DND-41 (cell line): ENCODE measurements at regions not wholly inside any gene's neighbourhood (a gene's known extent, or its start where the extent isn't known, plus 50 kb on each side); places are given as distances from the start of the nearest gene placed in this dataset.
"Not testable (repeated sequence)": the region's sequence is repeated elsewhere in the genome, so short reads cannot be mapped to it uniquely, and the experiment has no call there.

Experiments
- ATAC-seq: fragments of 200-7000 bp; cut with Tn5 transposase; 3 replicates; pipeline ENCODE4 v1.9.1; 2021; ENCODE audit warnings: low read depth; ENCODE audit not compliant: insufficient read depth
- DNase-seq: peaks from one replicate; pipeline ENCODE4 v3.0.0-alpha.2; 2020
- H2AFZ ChIP-seq: 2 replicates; pipeline ENCODE4 v1.6.0; 2012; ENCODE audit warnings: low read depth, low read length
- H3K27ac ChIP-seq: 2 replicates; pipeline ENCODE4 v1.5.1; 2012; ENCODE audit warnings: low read length, inconsistent platforms
- H3K27me3 ChIP-seq: fragments of 200-600 bp; sonication (generic); 2 replicates; pipeline ENCODE4 v1.6.0; 2012; ENCODE audit warnings: low read length, mild to moderate bottlenecking, inconsistent platforms; ENCODE audit not compliant: insufficient read depth, poor library complexity
- H3K36me3 ChIP-seq: 2 replicates; pipeline ENCODE4 v1.5.1; 2012; ENCODE audit warnings: low read length, inconsistent platforms; ENCODE audit not compliant: insufficient read depth
- H3K4me1 ChIP-seq: 2 replicates; pipeline ENCODE4 v1.5.1; 2012; ENCODE audit warnings: mild to moderate bottlenecking, low read length; ENCODE audit not compliant: insufficient read depth
- H3K4me2 ChIP-seq: 2 replicates; pipeline ENCODE4 v1.6.0; 2012; ENCODE audit warnings: mild to moderate bottlenecking, moderate library complexity, low read length, inconsistent platforms; ENCODE audit not compliant: insufficient read depth
- H3K4me3 ChIP-seq, 2 experiments: fragments of 200-600 bp in 1 of 2; shearing (Covaris generic) in 1 of 2; 2 replicates each; pipeline ENCODE4 v1.5.1; 2012 to 2016; ENCODE audit warnings: inconsistent platforms in 2 of 2, low read length in 2 of 2, mild to moderate bottlenecking in 2 of 2, low read depth in 1 of 2, moderate library complexity in 1 of 2
- H3K79me2 ChIP-seq: 2 replicates; pipeline ENCODE4 v1.6.0; 2012; ENCODE audit warnings: low read length, inconsistent platforms; ENCODE audit not compliant: insufficient read depth
- H3K9ac ChIP-seq: 2 replicates; pipeline ENCODE4 v1.6.0; 2012; ENCODE audit warnings: low read depth, mild to moderate bottlenecking, inconsistent platforms, low read length, moderate library complexity
- H3K9me3 ChIP-seq: 2 replicates; pipeline ENCODE4 v1.5.1; 2012; ENCODE audit warnings: low read length, moderate library complexity, mild to moderate bottlenecking, inconsistent platforms; ENCODE audit not compliant: insufficient read depth, severe bottlenecking
- H4K20me1 ChIP-seq: 2 replicates; pipeline ENCODE4 v1.6.0; 2012; ENCODE audit warnings: low read length; ENCODE audit not compliant: insufficient read depth
- CTCF ChIP-seq: IDR thresholded peaks from 2 replicates; pipeline ENCODE4 v1.5.1; 2012; ENCODE audit warnings: borderline replicate concordance, low read length, moderate library complexity, mild to moderate bottlenecking; ENCODE audit not compliant: poor library complexity, severe bottlenecking; ENCODE audit errors: extremely low read depth
- EZH2 ChIP-seq: IDR thresholded peaks from 3 replicates; pipeline ENCODE4 v1.6.1; 2012; ENCODE audit warnings: borderline replicate concordance, low read depth, mild to moderate bottlenecking, moderate library complexity, low read length, inconsistent platforms; ENCODE audit not compliant: severe bottlenecking

DNA sequence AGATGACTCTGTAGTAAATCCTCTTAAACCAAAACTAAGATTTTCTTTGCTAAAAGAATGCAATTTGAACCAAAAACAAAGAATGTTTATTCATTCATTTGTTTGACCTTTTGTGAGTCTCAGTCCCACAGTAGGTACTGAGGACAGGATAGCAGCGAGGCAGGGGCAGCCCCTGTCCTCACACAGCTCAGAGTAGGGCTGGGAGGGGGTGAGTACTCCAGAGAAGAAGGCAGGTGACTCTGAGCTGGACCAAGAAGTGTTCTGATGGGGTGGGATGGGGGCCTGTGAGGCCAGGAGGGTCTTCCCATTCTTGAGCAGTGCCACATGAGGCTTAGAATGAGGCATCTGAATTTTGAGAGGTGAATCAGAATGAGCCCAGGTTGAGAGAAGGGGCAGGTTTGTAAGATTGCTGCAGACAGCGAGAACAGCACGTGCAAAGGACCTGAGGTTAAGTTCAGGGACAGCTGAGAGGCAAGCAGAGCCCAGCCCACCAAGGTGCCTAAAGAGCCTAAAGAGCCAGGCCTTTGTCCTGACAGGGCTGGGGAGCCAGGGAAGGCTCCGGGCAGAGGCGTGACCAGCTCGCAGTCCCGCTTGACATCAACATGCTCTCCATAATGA is 56.9 kb upstream of the CHST15 start:
- H2AFZ ChIP-seq, result no peak overlapping the region
- H3K9ac ChIP-seq, result peak overlapping the region; percentile 56
- H3K9me3 ChIP-seq, result no peaks in the 10 kb centered on the region
- no peak for ATAC-seq
- no peaks in the 10 kb centered on the region for H4K20me1 ChIP-seq
- H3K4me3 ChIP-seq, result no peak overlapping the region; a peak in 1 of 4 replicates
- H3K4me2 ChIP-seq, result peak overlapping the region; percentile 64
- DNase-seq, result peak; percentile 37
- H3K27ac ChIP-seq, result peak overlapping the region; percentile 94
- H3K36me3 ChIP-seq, result no peaks in the 10 kb centered on the region
- H3K79me2 ChIP-seq, result peaks cover 2% of the 10 kb centered on the region; the same call in 1 of the 2 replicates
- H3K27me3 ChIP-seq, result no peaks in the 10 kb centered on the region
- H3K4me1 ChIP-seq, result peaks cover 91% of the 10 kb centered on the region
- TF ChIP-seq EZH2 (no peak), CTCF (no peak)

GRCh38 chr10:124149189-124150042 is 56.0 kb upstream of the CHST15 start:
- H3K27me3 ChIP-seq, result no peaks in the 10 kb centered on the region
- peak overlapping the region in 1 of 2 experiments; percentile 50; a peak in 2 of 4 replicates for H3K4me3 ChIP-seq
- no peaks in the 10 kb centered on the region for H4K20me1 ChIP-seq
- DNase-seq, result peak; percentile 90
- no peaks in the 10 kb centered on the region for H3K9me3 ChIP-seq
- peak overlapping the region; percentile 94 for H3K27ac ChIP-seq
- H3K79me2 ChIP-seq, result peaks cover 2% of the 10 kb centered on the region; the same call in 1 of the 2 replicates
- TF ChIP-seq EZH2, result no peak
- no peak for TF ChIP-seq CTCF
- H3K4me2 ChIP-seq, result peak overlapping the region; percentile 64
- no peaks in the 10 kb centered on the region for H3K36me3 ChIP-seq
- H2AFZ ChIP-seq, result peak overlapping the region; percentile 63
- peak overlapping the region; percentile 56 for H3K9ac ChIP-seq
- peak; percentile 48 for ATAC-seq
- H3K4me1 ChIP-seq, result peaks cover 100% of the 10 kb centered on the region

- Histone ChIP-seq H3K4me2 (peak overlapping the region; percentile 64), H3K27ac (peak overlapping the region; percentile 94), H3K9ac (peak overlapping the region; percentile 56), H3K4me3 (peak overlapping the region in 1 of 2 experiments; percentile 50; a peak in 2 of 4 replicates), H2AFZ (peak overlapping the region; percentile 63), H3K4me1 (peaks cover 100% of the 10 kb centered on the region)
- H3K27me3 ChIP-seq, H3K9me3 ChIP-seq, H3K36me3 ChIP-seq, H3K79me2 ChIP-seq, DNase-seq, ATAC-seq, H4K20me1 ChIP-seq: not testable (repeated sequence)
Observed at GRCh38 chr10:124148509-124149188, 55.3 kb upstream of the CHST15 start.
